GM12878 (cell line): ENCODE measurements at regions not wholly inside any gene's neighbourhood (a gene's known extent, or its start where the extent isn't known, plus 50 kb on each side); places are given as distances from the start of the nearest gene placed in this dataset.
"Not testable (repeated sequence)": the region's sequence is repeated elsewhere in the genome, so short reads cannot be mapped to it uniquely, and the experiment has no call there.

ENCODE experiments used
- ATAC-seq: fragments of 200-7000 bp; cut with Tn5 transposase; 3 replicates; pipeline ENCODE4 v1.9.1; 2020; ENCODE audit warnings: mild to moderate bottlenecking, moderate library complexity
- BruUV-seq: library from RNA; stranded (reverse); fragments of 400-500 nt; replicated peaks from 2 replicates; lab custom pipeline; 2021; lab: Mats Ljungman, UMichigan
- CTCF ChIA-PET: fragments of 300-600 bp; sonication (Branson Sonifier 250); formaldehyde crosslinking; extraction: SDS; loops from one replicate; lab custom pipeline; 2021; ENCODE audit warnings: inconsistent platforms; lab: Yijun Ruan, JAX
- POLR2A ChIA-PET: fragments of 350-600 bp; formaldehyde crosslinking; extraction: SDS; loops from one replicate; lab custom pipeline; 2021; ENCODE audit warnings: inconsistent platforms; lab: Charles Lee
- RAD21 ChIA-PET: fragments of 300-600 bp; sonication (Branson Sonifier 250); formaldehyde crosslinking; loops from one replicate; lab custom pipeline; 2023; ENCODE audit warnings: antibody characterized with exemption; ENCODE audit not compliant: unreplicated experiment; lab: Charles Lee
- SMC1A ChIA-PET: fragments of 300-600 bp; sonication (Branson Sonifier 250); formaldehyde crosslinking; loops from one replicate; lab custom pipeline; 2023; ENCODE audit not compliant: unreplicated experiment, uncharacterized antibody; lab: Charles Lee
- DNase-seq: peaks from one replicate; pipeline ENCODE4 v3.0.0-alpha.2; 2011; ENCODE audit warnings: low read depth, low spot score
- FAIRE-seq: peaks from 3 replicates; lab custom pipeline; 2011; peaks lifted over from hg19 to GRCh38; lab: Jason Lieb, UNC
- H2AFZ ChIP-seq: 2 replicates; pipeline ENCODE4 v1.6.0; 2011; ENCODE audit warnings: low read depth, low read length, control low read depth; ENCODE audit not compliant: control insufficient read depth
- H3K27ac ChIP-seq: 2 replicates; pipeline ENCODE4 v1.5.1; 2011; ENCODE audit warnings: control low read depth; ENCODE audit not compliant: control insufficient read depth, insufficient read depth
- H3K27me3 ChIP-seq, 2 experiments: replicated peaks in 1 of 2; 2 replicates each; pipeline versions ENCODE4 v1.6.0 to v1.6.1; 2011; ENCODE audit warnings: low read length in 1 of 2; ENCODE audit not compliant: control insufficient read depth in 2 of 2, insufficient read depth in 2 of 2
- H3K36me3 ChIP-seq, 2 experiments: 2 replicates each; pipeline ENCODE4 v1.5.1; 2011; ENCODE audit warnings: low read length in 1 of 2; ENCODE audit not compliant: control insufficient read depth in 2 of 2, insufficient read depth in 2 of 2
- H3K4me1 ChIP-seq: 2 replicates; pipeline ENCODE4 v1.6.1; 2011; ENCODE audit warnings: mild to moderate bottlenecking, low read length, moderate library complexity, mixed read lengths; ENCODE audit not compliant: control insufficient read depth, insufficient read depth
- H3K4me2 ChIP-seq: 2 replicates; pipeline ENCODE4 v1.6.0; 2011; ENCODE audit warnings: control low read depth; ENCODE audit not compliant: control insufficient read depth, insufficient read depth
- H3K4me3 ChIP-seq: fragments of 200-600 bp; sonication (generic); 2 replicates; pipeline ENCODE4 v1.5.1; 2016
- H3K79me2 ChIP-seq: 2 replicates; pipeline ENCODE4 v1.6.0; 2011; ENCODE audit warnings: low read length; ENCODE audit not compliant: control insufficient read depth, insufficient read depth
- H3K9ac ChIP-seq: 2 replicates; pipeline ENCODE4 v1.8.0; 2011; ENCODE audit warnings: low read length, control low read depth, mixed read lengths; ENCODE audit not compliant: control insufficient read depth, insufficient read depth
- H3K9me3 ChIP-seq: replicated peaks from 3 replicates; pipeline ENCODE4 v1.5.1; 2011; ENCODE audit warnings: mild to moderate bottlenecking, low read length; ENCODE audit not compliant: control insufficient read depth, insufficient read depth
- H4K20me1 ChIP-seq: 2 replicates; pipeline ENCODE4 v1.6.0; 2011; ENCODE audit not compliant: control insufficient read depth, insufficient read depth
- ETV6 ChIP-seq, 2 experiments: fragments of 450-650 bp in 1 of 2; IDR thresholded peaks in 1 of 2; conservative IDR thresholded peaks in 1 of 2; 2 replicates each; pipeline ENCODE4 v1.6.1; 2014; ENCODE audit warnings: antibody characterized with exemption in 1 of 2, borderline replicate concordance in 1 of 2, low read depth in 1 of 2, mild to moderate bottlenecking in 1 of 2, moderate library complexity in 1 of 2
- IRF4 ChIP-seq: IDR thresholded peaks from 2 replicates; pipeline ENCODE4 v1.6.1; 2011; ENCODE audit warnings: low read depth, low read length
- PAX5 ChIP-seq: IDR thresholded peaks from 2 replicates; pipeline ENCODE4 v1.6.1; 2011; ENCODE audit warnings: low read depth, low read length, borderline replicate concordance
- WGBS: methylation state at CpG from one replicate; pipeline ENCODE4 v1.1.6; 2016; ENCODE audit warnings: low lambda C conversion rate; ENCODE audit not compliant: insufficient replicate concordance, insufficient coverage; ENCODE audit errors: missing lambda C conversion rate; 5-methylcytosine and 5-hydroxymethylcytosine counted together
- in situ Hi-C: fragments of 300-500 bp; cut with MboI; formaldehyde crosslinking; loops from 9 replicates; pipeline ENCODE4 v1.14.3; 2018; ENCODE audit warnings: mixed read lengths
- intact Hi-C: fragments of 100-400 bp; cut with micrococcal nuclease; formaldehyde crosslinking; loops from one replicate; pipeline ENCODE4 v1.14.2; 2022; ENCODE audit not compliant: unreplicated experiment

DNA sequence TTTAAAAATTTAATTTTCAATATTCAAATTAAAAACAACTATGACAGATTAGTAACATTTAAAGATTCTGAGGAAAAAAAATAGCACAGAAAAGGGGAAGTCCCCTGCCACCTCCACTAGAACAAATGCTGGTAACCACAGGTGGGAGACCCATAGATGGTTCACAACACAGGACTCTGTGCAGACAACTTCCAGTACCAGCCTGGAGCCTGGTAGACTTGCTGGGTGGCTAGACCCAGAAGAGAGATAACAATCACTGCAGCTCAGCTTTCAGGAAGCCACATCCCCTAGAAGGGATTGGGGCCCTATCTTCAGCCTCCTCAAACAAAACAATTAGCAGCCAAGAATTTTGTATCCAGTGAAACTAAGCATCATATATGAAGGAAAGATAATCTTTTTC is 179.6 kb upstream of the RND3 start:
- H3K9me3 ChIP-seq, in situ Hi-C loops, FAIRE-seq, H3K4me3 ChIP-seq, BruUV-seq, H2AFZ ChIP-seq, H3K4me1 ChIP-seq, H4K20me1 ChIP-seq, ATAC-seq, H3K27me3 ChIP-seq, DNase-seq, H3K9ac ChIP-seq, H3K79me2 ChIP-seq, H3K27ac ChIP-seq, H3K4me2 ChIP-seq, intact Hi-C loops, H3K36me3 ChIP-seq: not testable (repeated sequence)
- ChIA-PET POLR2A (interaction anchor here (1.3 kb wide), 1 partner anchor 11 kb away, joined by 5 read pairs; no protein-coding TSS in a partner anchor), CTCF (interaction anchor here (0.9 to 1.2 kb wide), 2 partner anchors 9 to 28 kb away, joined by 3 read pairs; no protein-coding TSS in a partner anchor), RAD21 (interaction anchor here (0.9 to 1.0 kb wide), 2 partner anchors 19 to 141 kb away, joined by 3 read pairs; no protein-coding TSS in a partner anchor), SMC1A (interaction anchor here (1.1 to 1.9 kb wide), 6 partner anchors 9 to 237 kb away, joined by 3 to 8 read pairs (median 5); no protein-coding TSS in a partner anchor)

DNA sequence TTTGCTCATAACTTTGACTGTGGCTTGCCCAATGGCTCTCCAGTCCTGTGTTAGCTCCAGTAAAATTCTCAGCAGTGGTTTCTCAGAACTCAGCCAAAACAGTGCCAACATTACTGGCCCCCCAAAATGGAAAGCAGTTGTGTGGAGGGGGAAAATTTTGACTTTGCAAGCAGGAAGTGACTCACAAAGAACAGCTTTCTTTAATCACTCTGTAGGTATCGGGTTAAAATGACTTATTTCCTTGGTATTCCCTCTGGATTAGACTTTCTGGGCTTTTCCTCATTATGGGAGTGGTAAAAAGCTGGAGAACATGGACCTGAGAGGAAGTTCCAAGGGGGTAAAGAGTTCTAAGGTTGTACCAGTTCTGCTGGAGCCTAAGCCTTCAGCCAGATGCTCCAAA is 175.7 kb upstream of the RND3 start:
- WGBS, result 13% methylated on average over 1 of the region's 1 CpG
- no peaks in the 10 kb centered on the region for H4K20me1 ChIP-seq
- H3K9ac ChIP-seq, result no peak overlapping the region
- TF ChIP-seq PAX5, result no peak
- no peak for TF ChIP-seq IRF4
- no peak for TF ChIP-seq ETV6 (conservative IDR thresholded peaks at IDR 0.05 in 1 of 2, IDR thresholded peaks at IDR 0.05 in 1 of 2; ENCODE audit: borderline replicate concordance in 1 of 2, low read depth in 1 of 2)
- no peak for ATAC-seq
- BruUV-seq, result no TSS peak
- SMC1A ChIA-PET, result interaction anchor here (0.6 to 1.3 kb wide), 3 partner anchors 13 to 21 kb away, joined by 3 read pairs; no protein-coding TSS in a partner anchor
- no peak for DNase-seq
- no peaks in the 10 kb centered on the region for H3K27me3 ChIP-seq
- FAIRE-seq, result no peak
- H3K9me3 ChIP-seq, result no peaks in the 10 kb centered on the region
- no peak overlapping the region for H3K27ac ChIP-seq
- CTCF ChIA-PET, result no interaction called here
- H3K4me1 ChIP-seq, result no peaks in the 10 kb centered on the region
- no peak overlapping the region for H3K4me3 ChIP-seq
- POLR2A ChIA-PET, result no interaction called here
- H3K36me3 ChIP-seq, result no peaks in the 10 kb centered on the region
- in situ Hi-C loops (no loop called here), intact Hi-C loops (no loop called here)
- H3K79me2 ChIP-seq, result no peaks in the 10 kb centered on the region
- no peak overlapping the region for H2AFZ ChIP-seq
- H3K4me2 ChIP-seq, result no peak overlapping the region
- RAD21 ChIA-PET, result no interaction called here
